HCT116 (cell line): ENCODE measurements at regions not wholly inside any gene's neighbourhood (a gene's known extent, or its start where the extent isn't known, plus 50 kb on each side); places are given as distances from the start of the nearest gene placed in this dataset.

Experiments
- ATAC-seq: fragments of 200-7000 bp; cut with Tn5 transposase; 2 replicates; pipeline ENCODE4 v1.9.1; 2020; ENCODE audit warnings: mild to moderate bottlenecking, moderate library complexity
- BruUV-seq: library from RNA; stranded (reverse); fragments of 400-500 nt; replicated peaks from 2 replicates; lab custom pipeline; 2021; lab: Mats Ljungman, UMichigan
- CTCF ChIA-PET: fragments of 300-600 bp; sonication (Branson Sonifier 250); formaldehyde crosslinking; loops from one replicate; lab custom pipeline; 2021; ENCODE audit warnings: antibody characterized with exemption; lab: Charles Lee
- POLR2A ChIA-PET: fragments of 300-600, 350-600 bp; sonication (Branson Sonifier 250); formaldehyde crosslinking; loops from one replicate; lab custom pipeline; 2021; ENCODE audit warnings: antibody characterized with exemption; lab: Charles Lee
- RAD21 ChIA-PET, 2 experiments: fragments of 300-600 bp; sonication (Branson Sonifier 250); formaldehyde crosslinking; loops; one replicate each; lab custom pipeline; 2023; ENCODE audit warnings: low total read pairs in 2 of 2; ENCODE audit not compliant: uncharacterized antibody in 2 of 2, unreplicated experiment in 2 of 2, low non-redundant PET in 1 of 2; lab: Charles Lee
- DNase-seq: peaks from one replicate; pipeline ENCODE4 v3.0.0-alpha.2; 2010; ENCODE audit warnings: low read depth, low spot score
- H2AFZ ChIP-seq: fragments of 200-600 bp; shearing (Covaris generic), sonication (generic); 2 replicates; pipeline ENCODE4 v1.6.1; 2017; ENCODE audit warnings: low read depth, mixed run types, mixed read lengths, antibody characterized with exemption, low read length; ENCODE audit not compliant: poor library complexity, severe bottlenecking
- H3K27ac ChIP-seq: 2 replicates; pipeline ENCODE4 v1.5.1; 2012; ENCODE audit warnings: low read depth, low read length
- H3K27me3 ChIP-seq: fragments of 200-600 bp; sonication (generic); 2 replicates; pipeline ENCODE4 v1.6.1; 2016; ENCODE audit warnings: mixed run types, low read length, mixed read lengths; ENCODE audit not compliant: insufficient read depth
- H3K36me3 ChIP-seq, 2 experiments: fragments of 200-500 bp in 1 of 2; fragments of 200-600 bp in 1 of 2; sonication (Bioruptor generic) in 1 of 2; sonication (generic) in 1 of 2; 2 replicates each; pipeline versions ENCODE4 v1.5.1 to v1.6.1; 2014 to 2016; ENCODE audit warnings: low read length in 2 of 2, inconsistent platforms in 1 of 2, mixed read lengths in 1 of 2, mixed run types in 1 of 2; ENCODE audit not compliant: insufficient read depth in 2 of 2, control insufficient read depth in 1 of 2
- H3K4me1 ChIP-seq, 2 experiments: fragments of 200-600 bp in 1 of 2; sonication (generic) in 1 of 2; 2 replicates each; pipeline versions ENCODE4 v1.5.1 to v1.6.1; 2012 to 2017; ENCODE audit warnings: low read length in 2 of 2, inconsistent platforms in 1 of 2, mild to moderate bottlenecking in 1 of 2, mixed read lengths in 1 of 2, mixed run types in 1 of 2, moderate library complexity in 1 of 2; ENCODE audit not compliant: insufficient read depth in 2 of 2, control insufficient read depth in 1 of 2
- H3K4me2 ChIP-seq: fragments of 200-600 bp; sonication (generic); 2 replicates; pipeline ENCODE4 v1.6.1; 2017; ENCODE audit warnings: mixed run types, low read length, mixed read lengths
- H3K4me3 ChIP-seq, 2 experiments: fragments of 200-600 bp in 1 of 2; sonication (generic) in 1 of 2; replicated peaks in 1 of 2; 2 replicates each; pipeline ENCODE4 v1.5.1; 2011 to 2016; ENCODE audit warnings: low read length in 2 of 2, control low read depth in 1 of 2, low read depth in 1 of 2, mild to moderate bottlenecking in 1 of 2, mixed read lengths in 1 of 2, mixed run types in 1 of 2
- H3K79me2 ChIP-seq: fragments of 200-600 bp; sonication (generic); 2 replicates; pipeline ENCODE4 v1.6.1; 2017; ENCODE audit warnings: mild to moderate bottlenecking, mixed run types, low read length, moderate library complexity, mixed read lengths; ENCODE audit not compliant: insufficient read depth
- H3K9ac ChIP-seq: fragments of 200-600 bp; sonication (generic); 2 replicates; pipeline ENCODE4 v1.6.1; 2016; ENCODE audit warnings: low read length, mixed read lengths
- H3K9me2 ChIP-seq: fragments of 200-600 bp; sonication (generic), shearing (Covaris generic); 2 replicates; pipeline ENCODE4 v1.6.1; 2017; ENCODE audit warnings: mixed run types, mild to moderate bottlenecking, moderate library complexity; ENCODE audit not compliant: insufficient read depth
- H3K9me3 ChIP-seq, 2 experiments: fragments of 200-500 bp in 1 of 2; fragments of 200-600 bp in 1 of 2; sonication (Bioruptor generic) in 1 of 2; sonication (generic) in 1 of 2; 2 replicates each; pipeline ENCODE4 v1.6.1; 2014 to 2017; ENCODE audit warnings: low read length in 2 of 2, mixed read lengths in 2 of 2, inconsistent platforms in 1 of 2, low read depth in 1 of 2, mild to moderate bottlenecking in 1 of 2, mixed run types in 1 of 2, moderate library complexity in 1 of 2; ENCODE audit not compliant: control insufficient read depth in 1 of 2, insufficient read depth in 1 of 2
- H4K20me1 ChIP-seq: fragments of 200-600 bp; sonication (generic), shearing (Covaris generic); 2 replicates; pipeline ENCODE4 v1.6.1; 2017; ENCODE audit warnings: mixed run types, mild to moderate bottlenecking, moderate library complexity; ENCODE audit not compliant: insufficient read depth
- EGR1 ChIP-seq: IDR thresholded peaks from 2 replicates; pipeline ENCODE4 v1.6.1; 2012; ENCODE audit warnings: low read depth
- JUND ChIP-seq: IDR thresholded peaks from 2 replicates; pipeline ENCODE4 v1.6.1; 2012
- POLR2A ChIP-seq: IDR thresholded peaks from 2 replicates; pipeline ENCODE4 v1.7.0; 2011; ENCODE audit warnings: borderline replicate concordance; ENCODE audit not compliant: insufficient read depth, insufficient read length; ENCODE audit errors: extremely low read depth
- POLR2AphosphoS5 ChIP-seq: IDR thresholded peaks from 2 replicates; pipeline ENCODE4 v1.6.1; 2011; ENCODE audit warnings: mild to moderate bottlenecking, low read depth, low read length, moderate library complexity
- RAD21 ChIP-seq: IDR thresholded peaks from 2 replicates; pipeline ENCODE4 v1.6.1; 2012; ENCODE audit warnings: low read depth, mild to moderate bottlenecking
- SP1 ChIP-seq: IDR thresholded peaks from 2 replicates; pipeline ENCODE4 v1.6.1; 2012; ENCODE audit warnings: low read depth
- TCF7L2 ChIP-seq: IDR thresholded peaks from 2 replicates; pipeline ENCODE4 v1.7.0; 2011; ENCODE audit warnings: borderline replicate concordance, inconsistent platforms; ENCODE audit not compliant: insufficient read depth, insufficient read length; ENCODE audit errors: extremely low read depth
- ZFX ChIP-seq: fragments of 450-650 bp; IDR thresholded peaks from 2 replicates; pipeline ENCODE4 v1.6.1; 2017
- intact Hi-C: fragments of 100-400 bp; cut with micrococcal nuclease; formaldehyde crosslinking; loops from 2 replicates; pipeline ENCODE4 v1.10.0; 2022
- TF ChIP-seq, protein P1 (sequence below): IDR thresholded peaks from 2 replicates; pipeline ENCODE4 v1.6.1; 2012

DNA sequence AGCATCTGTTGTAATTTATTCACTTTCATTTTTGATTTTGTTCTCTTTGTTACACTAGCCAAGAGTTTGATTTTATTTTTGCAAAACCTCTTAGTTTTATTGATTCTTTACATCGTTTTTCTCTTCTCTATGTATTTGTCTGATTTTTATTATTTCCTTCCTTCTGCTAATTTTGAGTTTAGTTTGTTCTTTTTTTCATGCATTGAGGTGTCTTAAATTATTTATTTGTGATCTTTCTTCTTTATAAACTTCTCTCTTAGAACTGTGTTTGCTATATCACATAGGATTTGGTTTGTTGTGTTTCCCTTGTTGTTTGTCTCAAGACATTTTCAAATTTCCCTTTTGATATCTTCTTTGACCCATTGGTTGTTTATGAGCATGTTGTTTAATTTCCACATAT is 51.7 kb upstream of the NFKBIA start:
- Histone ChIP-seq H3K9me3 (no peaks in the 10 kb centered on the region; a peak in 1 of 4 replicates), H3K36me3 (no peaks in the 10 kb centered on the region), H3K27ac (no peak overlapping the region), H3K79me2 (no peaks in the 10 kb centered on the region), H3K9ac (no peak overlapping the region), H3K9me2 (no peaks in the 10 kb centered on the region), H4K20me1 (no peaks in the 10 kb centered on the region), H3K27me3 (no peaks in the 10 kb centered on the region), H3K4me2 (no peak overlapping the region), H2AFZ (no peak overlapping the region), H3K4me3 (no peak overlapping the region), H3K4me1 (no peaks in the 10 kb centered on the region)
- ChIA-PET POLR2A (no interaction called here), CTCF (no interaction called here), RAD21 (no interaction called here)
- DNase-seq (no peak), ATAC-seq (no peak)
- intact Hi-C loops: no loop called here
- TF ChIP-seq POLR2AphosphoS5: no peak
- no peak for TF ChIP-seq POLR2A
- no peak for TF ChIP-seq TCF7L2
- no peak for TF ChIP-seq ZFX
- TF ChIP-seq EGR1: no peak
- BruUV-seq: no TSS peak

- H3K4me1 ChIP-seq: no peaks in the 10 kb centered on the region
- ChIA-PET CTCF (interaction anchor here (0.9 kb wide), 1 partner anchor 229 kb away, joined by 3 read pairs; no protein-coding TSS in a partner anchor), POLR2A (no interaction called here), RAD21 (no interaction called here)
- no peaks in the 10 kb centered on the region for H3K9me2 ChIP-seq
- H4K20me1 ChIP-seq: no peaks in the 10 kb centered on the region
- DNase-seq (no peak), ATAC-seq (no peak)
- H3K4me2 ChIP-seq: no peak overlapping the region
- H2AFZ ChIP-seq: no peak overlapping the region
- H3K36me3 ChIP-seq: no peaks in the 10 kb centered on the region
- no peak overlapping the region for H3K9ac ChIP-seq
- intact Hi-C loops: no loop called here
- H3K79me2 ChIP-seq: no peaks in the 10 kb centered on the region
- H3K9me3 ChIP-seq: no peaks in the 10 kb centered on the region; a peak in 1 of 4 replicates
- H3K4me3 ChIP-seq: no peak overlapping the region
- TF ChIP-seq, protein P1, sequence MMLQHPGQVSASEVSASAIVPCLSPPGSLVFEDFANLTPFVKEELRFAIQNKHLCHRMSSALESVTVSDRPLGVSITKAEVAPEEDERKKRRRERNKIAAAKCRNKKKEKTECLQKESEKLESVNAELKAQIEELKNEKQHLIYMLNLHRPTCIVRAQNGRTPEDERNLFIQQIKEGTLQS: no peak
- TF ChIP-seq TCF7L2 (no peak), RAD21 (no peak), SP1 (no peak), JUND (no peak)
- no TSS peak for BruUV-seq
- no peaks in the 10 kb centered on the region for H3K27me3 ChIP-seq
- no peak overlapping the region for H3K27ac ChIP-seq
Observed at GRCh38 chr14:35458442-35458841, 53.9 kb upstream of the NFKBIA start.
